Right atrium auricular region (tissue), 2 donors: ENCODE measurements at regions not wholly inside any gene's neighbourhood (a gene's known extent, or its start where the extent isn't known, plus 50 kb on each side); places are given as distances from the start of the nearest gene placed in this dataset.
"Not testable (repeated sequence)": the region's sequence is repeated elsewhere in the genome, so short reads cannot be mapped to it uniquely, and the experiment has no call there.

Experiments
- DNase-seq: peaks from one replicate; pipeline ENCODE4 v3.0.0-alpha.2; 2019; ENCODE audit warnings: low spot score
- H3K27ac ChIP-seq, 2 donors: fragments of 200-600 bp; sonication (generic); 1 replicate in 1 of 2; 2 replicates in 1 of 2; pipeline ENCODE4 v1.5.1; 2016 to 2019
- H3K27me3 ChIP-seq, 2 donors: fragments of 200-600 bp; sonication (generic); one replicate each; pipeline versions ENCODE4 v1.5.1 to v1.6.0; 2017 to 2019
- H3K36me3 ChIP-seq: fragments of 200-600 bp; sonication (generic); one replicate; pipeline ENCODE4 v1.5.1; 2016
- H3K4me1 ChIP-seq, 2 donors: fragments of 200-600 bp; sonication (generic); one replicate each; pipeline versions ENCODE4 v1.5.1 to v1.6.0; 2017 to 2019
- H3K4me3 ChIP-seq, 2 donors: fragments of 200-600 bp; sonication (generic); 1 replicate in 1 of 2; 2 replicates in 1 of 2; pipeline ENCODE4 v1.5.1; 2017 to 2019; ENCODE audit warnings: mild to moderate bottlenecking in 1 of 2, moderate library complexity in 1 of 2
- H3K9me3 ChIP-seq, 2 donors: fragments of 200-600 bp; sonication (generic); one replicate each; pipeline ENCODE4 v1.5.1; 2019
- CTCF ChIP-seq, 2 donors: fragments of 200-600 bp; sonication (generic); IDR thresholded peaks; one replicate each; pipeline ENCODE4 v1.5.1; 2019; ENCODE audit warnings: antibody characterized with exemption in 2 of 2

DNA sequence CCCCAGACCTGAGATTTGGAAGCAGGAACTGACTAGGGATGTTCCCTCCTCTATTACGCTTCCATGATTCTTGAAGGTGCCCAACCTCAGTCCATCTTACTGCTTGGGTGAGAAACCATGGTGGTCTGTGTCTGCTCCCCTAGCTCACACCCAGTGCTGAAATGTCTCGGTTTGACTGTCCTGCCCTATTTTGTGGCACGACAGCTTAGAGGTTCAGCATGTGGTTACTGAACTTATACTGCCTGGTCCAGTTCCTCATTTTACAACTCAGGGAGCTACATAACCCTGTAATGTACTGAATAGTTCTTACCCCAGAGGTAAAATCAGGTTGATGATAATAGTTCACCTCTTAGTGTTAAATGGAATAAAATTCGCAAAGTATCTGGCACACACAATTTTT lies 203.1 kb downstream of the RBM46 start:
- H3K27me3 ChIP-seq, result no peaks in the 10 kb centered on the region
- no peaks in the 10 kb centered on the region for H3K4me1 ChIP-seq
- DNase-seq, result no peak
- no peaks in the 10 kb centered on the region for H3K36me3 ChIP-seq
- no peak for TF ChIP-seq CTCF (IDR thresholded peaks at IDR 0.05)
- no peak overlapping the region for H3K4me3 ChIP-seq
- H3K27ac ChIP-seq, result no peak overlapping the region
- H3K9me3 ChIP-seq, result no peaks in the 10 kb centered on the region

DNA sequence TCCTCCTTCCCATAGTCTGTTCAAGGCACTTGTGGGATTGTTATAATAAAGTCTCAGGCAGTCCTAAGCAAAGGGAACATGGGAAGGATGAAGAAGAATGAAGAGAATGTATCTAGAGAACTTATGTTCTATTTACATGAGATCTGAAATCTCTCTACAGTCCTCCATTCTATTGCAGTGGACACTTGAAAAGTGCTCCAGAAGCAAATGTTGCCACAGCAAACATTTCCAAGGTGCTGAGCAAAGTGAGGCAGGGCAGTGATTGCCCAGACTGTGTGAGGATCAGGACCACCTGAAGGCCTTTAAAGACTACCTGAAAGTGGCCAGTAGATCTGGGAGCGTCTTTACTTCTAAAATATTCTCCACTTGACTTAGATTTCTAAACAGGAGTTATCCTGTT lies 203.5 kb downstream of the RBM46 start:
- no peaks in the 10 kb centered on the region for H3K9me3 ChIP-seq
- H3K4me3 ChIP-seq, result no peak overlapping the region
- no peaks in the 10 kb centered on the region for H3K27me3 ChIP-seq
- TF ChIP-seq CTCF (IDR thresholded peaks at IDR 0.05), result no peak
- no peaks in the 10 kb centered on the region for H3K4me1 ChIP-seq
- H3K36me3 ChIP-seq, result no peaks in the 10 kb centered on the region
- H3K27ac ChIP-seq, result no peak overlapping the region
- no peak for DNase-seq

DNA sequence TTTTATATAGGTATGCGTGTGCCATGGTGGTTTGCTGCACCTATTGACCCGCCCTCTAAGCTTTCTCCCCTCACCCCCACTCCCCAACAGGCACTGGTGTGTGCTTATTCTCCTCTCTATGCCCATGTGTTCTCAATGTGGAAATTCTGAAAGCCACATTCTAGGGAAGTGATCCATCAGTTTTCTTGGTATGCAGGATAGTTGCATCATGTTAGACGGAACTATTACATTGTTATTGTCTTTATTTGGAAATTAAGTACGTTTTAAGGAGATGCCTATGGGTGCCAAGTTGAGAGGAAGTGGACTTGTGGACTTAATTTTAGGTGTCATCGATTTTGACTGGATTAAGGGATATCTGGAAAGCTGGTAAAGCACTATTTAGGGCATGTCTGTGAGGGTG lies 204.6 kb downstream of the RBM46 start:
- no peak for TF ChIP-seq CTCF (IDR thresholded peaks at IDR 0.05)
- Histone ChIP-seq H3K36me3 (no peaks in the 10 kb centered on the region), H3K4me3 (no peak overlapping the region), H3K9me3 (no peaks in the 10 kb centered on the region), H3K27me3 (no peaks in the 10 kb centered on the region), H3K27ac (no peak overlapping the region), H3K4me1 (no peaks in the 10 kb centered on the region)
- no peak for DNase-seq

- H3K27ac ChIP-seq, result no peak overlapping the region
- H3K4me3 ChIP-seq, result no peak overlapping the region
- H3K36me3 ChIP-seq, result no peaks in the 10 kb centered on the region
- no peak for DNase-seq
- TF ChIP-seq CTCF (IDR thresholded peaks at IDR 0.05), result no peak
- no peaks in the 10 kb centered on the region for H3K27me3 ChIP-seq
- H3K9me3 ChIP-seq, result no peaks in the 10 kb centered on the region
- H3K4me1 ChIP-seq, result no peaks in the 10 kb centered on the region
Observed at GRCh38 chr4:154988511-154988910, 207.4 kb downstream of the RBM46 start.

DNA sequence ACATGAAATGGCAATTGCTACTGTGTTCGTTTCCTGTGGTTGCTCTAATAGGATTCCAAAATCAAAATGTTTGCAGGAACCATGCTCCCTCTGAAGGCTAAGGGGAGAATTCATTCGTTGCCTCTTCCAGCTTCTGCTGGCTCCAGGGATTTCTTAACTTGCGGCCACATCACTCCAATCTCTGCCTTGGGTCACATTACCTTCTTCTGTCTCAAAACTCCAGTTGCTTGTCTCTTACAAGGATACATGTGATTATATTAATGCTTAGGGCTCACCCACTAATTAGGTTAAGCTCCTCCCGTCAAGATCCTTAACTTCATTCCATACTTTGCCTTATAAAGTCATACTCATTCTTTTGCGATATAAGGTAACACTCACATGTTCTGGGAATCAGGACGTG lies 208.4 kb downstream of the RBM46 start:
- Histone ChIP-seq H3K4me3 (no peak overlapping the region), H3K4me1 (no peaks in the 10 kb centered on the region), H3K36me3 (no peaks in the 10 kb centered on the region), H3K9me3 (no peaks in the 10 kb centered on the region), H3K27ac (no peak overlapping the region), H3K27me3 (no peaks in the 10 kb centered on the region)
- DNase-seq, result no peak
- no peak for TF ChIP-seq CTCF (IDR thresholded peaks at IDR 0.05)

- not testable (repeated sequence) for H3K27me3 ChIP-seq, DNase-seq, H3K4me1 ChIP-seq, H3K9me3 ChIP-seq, H3K36me3 ChIP-seq, H3K27ac ChIP-seq, H3K4me3 ChIP-seq
Observed at GRCh38 chr4:154997866-154998265, 210.6 kb upstream of the NPY2R start.
